HCT116 (cell line): ENCODE measurements at regions not wholly inside any gene's neighbourhood (a gene's known extent, or its start where the extent isn't known, plus 50 kb on each side); places are given as distances from the start of the nearest gene placed in this dataset.

Experiments used
- ATAC-seq: fragments of 200-7000 bp; cut with Tn5 transposase; 2 replicates; pipeline ENCODE4 v1.9.1; 2020; ENCODE audit warnings: mild to moderate bottlenecking, moderate library complexity
- BruUV-seq: library from RNA; stranded (reverse); fragments of 400-500 nt; replicated peaks from 2 replicates; lab custom pipeline; 2021; lab: Mats Ljungman, UMichigan
- CTCF ChIA-PET: fragments of 300-600 bp; sonication (Branson Sonifier 250); formaldehyde crosslinking; loops from one replicate; lab custom pipeline; 2021; ENCODE audit warnings: antibody characterized with exemption; lab: Charles Lee
- POLR2A ChIA-PET: fragments of 300-600, 350-600 bp; sonication (Branson Sonifier 250); formaldehyde crosslinking; loops from one replicate; lab custom pipeline; 2021; ENCODE audit warnings: antibody characterized with exemption; lab: Charles Lee
- RAD21 ChIA-PET, 2 experiments: fragments of 300-600 bp; sonication (Branson Sonifier 250); formaldehyde crosslinking; loops; one replicate each; lab custom pipeline; 2023; ENCODE audit warnings: low total read pairs in 2 of 2; ENCODE audit not compliant: uncharacterized antibody in 2 of 2, unreplicated experiment in 2 of 2, low non-redundant PET in 1 of 2; lab: Charles Lee
- DNase-seq: peaks from one replicate; pipeline ENCODE4 v3.0.0-alpha.2; 2010; ENCODE audit warnings: low read depth, low spot score
- H2AFZ ChIP-seq: fragments of 200-600 bp; shearing (Covaris generic), sonication (generic); 2 replicates; pipeline ENCODE4 v1.6.1; 2017; ENCODE audit warnings: low read depth, mixed run types, mixed read lengths, antibody characterized with exemption, low read length; ENCODE audit not compliant: poor library complexity, severe bottlenecking
- H3K27ac ChIP-seq: 2 replicates; pipeline ENCODE4 v1.5.1; 2012; ENCODE audit warnings: low read depth, low read length
- H3K27me3 ChIP-seq: fragments of 200-600 bp; sonication (generic); 2 replicates; pipeline ENCODE4 v1.6.1; 2016; ENCODE audit warnings: mixed run types, low read length, mixed read lengths; ENCODE audit not compliant: insufficient read depth
- H3K36me3 ChIP-seq, 2 experiments: fragments of 200-500 bp in 1 of 2; fragments of 200-600 bp in 1 of 2; sonication (Bioruptor generic) in 1 of 2; sonication (generic) in 1 of 2; 2 replicates each; pipeline versions ENCODE4 v1.5.1 to v1.6.1; 2014 to 2016; ENCODE audit warnings: low read length in 2 of 2, inconsistent platforms in 1 of 2, mixed read lengths in 1 of 2, mixed run types in 1 of 2; ENCODE audit not compliant: insufficient read depth in 2 of 2, control insufficient read depth in 1 of 2
- H3K4me1 ChIP-seq, 2 experiments: fragments of 200-600 bp in 1 of 2; sonication (generic) in 1 of 2; 2 replicates each; pipeline versions ENCODE4 v1.5.1 to v1.6.1; 2012 to 2017; ENCODE audit warnings: low read length in 2 of 2, inconsistent platforms in 1 of 2, mild to moderate bottlenecking in 1 of 2, mixed read lengths in 1 of 2, mixed run types in 1 of 2, moderate library complexity in 1 of 2; ENCODE audit not compliant: insufficient read depth in 2 of 2, control insufficient read depth in 1 of 2
- H3K4me2 ChIP-seq: fragments of 200-600 bp; sonication (generic); 2 replicates; pipeline ENCODE4 v1.6.1; 2017; ENCODE audit warnings: mixed run types, low read length, mixed read lengths
- H3K4me3 ChIP-seq, 2 experiments: fragments of 200-600 bp in 1 of 2; sonication (generic) in 1 of 2; replicated peaks in 1 of 2; 2 replicates each; pipeline ENCODE4 v1.5.1; 2011 to 2016; ENCODE audit warnings: low read length in 2 of 2, control low read depth in 1 of 2, low read depth in 1 of 2, mild to moderate bottlenecking in 1 of 2, mixed read lengths in 1 of 2, mixed run types in 1 of 2
- H3K79me2 ChIP-seq: fragments of 200-600 bp; sonication (generic); 2 replicates; pipeline ENCODE4 v1.6.1; 2017; ENCODE audit warnings: mild to moderate bottlenecking, mixed run types, low read length, moderate library complexity, mixed read lengths; ENCODE audit not compliant: insufficient read depth
- H3K9ac ChIP-seq: fragments of 200-600 bp; sonication (generic); 2 replicates; pipeline ENCODE4 v1.6.1; 2016; ENCODE audit warnings: low read length, mixed read lengths
- H3K9me2 ChIP-seq: fragments of 200-600 bp; sonication (generic), shearing (Covaris generic); 2 replicates; pipeline ENCODE4 v1.6.1; 2017; ENCODE audit warnings: mixed run types, mild to moderate bottlenecking, moderate library complexity; ENCODE audit not compliant: insufficient read depth
- H3K9me3 ChIP-seq, 2 experiments: fragments of 200-500 bp in 1 of 2; fragments of 200-600 bp in 1 of 2; sonication (Bioruptor generic) in 1 of 2; sonication (generic) in 1 of 2; 2 replicates each; pipeline ENCODE4 v1.6.1; 2014 to 2017; ENCODE audit warnings: low read length in 2 of 2, mixed read lengths in 2 of 2, inconsistent platforms in 1 of 2, low read depth in 1 of 2, mild to moderate bottlenecking in 1 of 2, mixed run types in 1 of 2, moderate library complexity in 1 of 2; ENCODE audit not compliant: control insufficient read depth in 1 of 2, insufficient read depth in 1 of 2
- H4K20me1 ChIP-seq: fragments of 200-600 bp; sonication (generic), shearing (Covaris generic); 2 replicates; pipeline ENCODE4 v1.6.1; 2017; ENCODE audit warnings: mixed run types, mild to moderate bottlenecking, moderate library complexity; ENCODE audit not compliant: insufficient read depth
- ATF3 ChIP-seq: IDR thresholded peaks from 2 replicates; pipeline ENCODE4 v1.6.1; 2012
- EGR1 ChIP-seq: IDR thresholded peaks from 2 replicates; pipeline ENCODE4 v1.6.1; 2012; ENCODE audit warnings: low read depth
- ELF1 ChIP-seq: IDR thresholded peaks from 2 replicates; pipeline ENCODE4 v1.6.1; 2012; ENCODE audit warnings: low read depth, borderline replicate concordance
- SRF ChIP-seq: IDR thresholded peaks from 2 replicates; pipeline ENCODE4 v1.6.1; 2012; ENCODE audit warnings: low read depth
- TCF7L2 ChIP-seq: IDR thresholded peaks from 2 replicates; pipeline ENCODE4 v1.7.0; 2011; ENCODE audit warnings: borderline replicate concordance, inconsistent platforms; ENCODE audit not compliant: insufficient read depth, insufficient read length; ENCODE audit errors: extremely low read depth
- intact Hi-C: fragments of 100-400 bp; cut with micrococcal nuclease; formaldehyde crosslinking; loops from 2 replicates; pipeline ENCODE4 v1.10.0; 2022
- TF ChIP-seq, protein P1 (sequence below): IDR thresholded peaks from 2 replicates; pipeline ENCODE4 v1.6.1; 2012; ENCODE audit warnings: low read depth

- Histone ChIP-seq H3K79me2 (no peaks in the 10 kb centered on the region), H3K36me3 (no peaks in the 10 kb centered on the region), H3K27me3 (no peaks in the 10 kb centered on the region), H3K4me3 (no peak overlapping the region), H2AFZ (no peak overlapping the region), H3K4me2 (no peak overlapping the region), H3K27ac (no peak overlapping the region), H3K4me1 (no peaks in the 10 kb centered on the region), H3K9ac (no peak overlapping the region), H4K20me1 (no peaks in the 10 kb centered on the region), H3K9me2 (no peaks in the 10 kb centered on the region), H3K9me3 (peaks cover 10 to 24% of the 10 kb centered on the region in 2 experiments; a peak in 2 of 4 replicates)
- no peak for ATAC-seq
- intact Hi-C loops: no loop called here
- POLR2A ChIA-PET: no interaction called here
- DNase-seq: no peak
- TF ChIP-seq TCF7L2 (no peak), ELF1 (no peak), SRF (no peak), EGR1 (no peak), ATF3 (no peak)
- TF ChIP-seq, protein P1, sequence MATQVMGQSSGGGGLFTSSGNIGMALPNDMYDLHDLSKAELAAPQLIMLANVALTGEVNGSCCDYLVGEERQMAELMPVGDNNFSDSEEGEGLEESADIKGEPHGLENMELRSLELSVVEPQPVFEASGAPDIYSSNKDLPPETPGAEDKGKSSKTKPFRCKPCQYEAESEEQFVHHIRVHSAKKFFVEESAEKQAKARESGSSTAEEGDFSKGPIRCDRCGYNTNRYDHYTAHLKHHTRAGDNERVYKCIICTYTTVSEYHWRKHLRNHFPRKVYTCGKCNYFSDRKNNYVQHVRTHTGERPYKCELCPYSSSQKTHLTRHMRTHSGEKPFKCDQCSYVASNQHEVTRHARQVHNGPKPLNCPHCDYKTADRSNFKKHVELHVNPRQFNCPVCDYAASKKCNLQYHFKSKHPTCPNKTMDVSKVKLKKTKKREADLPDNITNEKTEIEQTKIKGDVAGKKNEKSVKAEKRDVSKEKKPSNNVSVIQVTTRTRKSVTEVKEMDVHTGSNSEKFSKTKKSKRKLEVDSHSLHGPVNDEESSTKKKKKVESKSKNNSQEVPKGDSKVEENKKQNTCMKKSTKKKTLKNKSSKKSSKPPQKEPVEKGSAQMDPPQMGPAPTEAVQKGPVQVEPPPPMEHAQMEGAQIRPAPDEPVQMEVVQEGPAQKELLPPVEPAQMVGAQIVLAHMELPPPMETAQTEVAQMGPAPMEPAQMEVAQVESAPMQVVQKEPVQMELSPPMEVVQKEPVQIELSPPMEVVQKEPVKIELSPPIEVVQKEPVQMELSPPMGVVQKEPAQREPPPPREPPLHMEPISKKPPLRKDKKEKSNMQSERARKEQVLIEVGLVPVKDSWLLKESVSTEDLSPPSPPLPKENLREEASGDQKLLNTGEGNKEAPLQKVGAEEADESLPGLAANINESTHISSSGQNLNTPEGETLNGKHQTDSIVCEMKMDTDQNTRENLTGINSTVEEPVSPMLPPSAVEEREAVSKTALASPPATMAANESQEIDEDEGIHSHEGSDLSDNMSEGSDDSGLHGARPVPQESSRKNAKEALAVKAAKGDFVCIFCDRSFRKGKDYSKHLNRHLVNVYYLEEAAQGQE: no peak
- BruUV-seq: no TSS peak
- RAD21 ChIA-PET: no interaction called here
- CTCF ChIA-PET: no interaction called here
These were observed 195.9 kb upstream of the LRRN1 start for GRCh38 chr3:3603351-3603750.
